Kidney epithelial cell (primary cell): ENCODE measurements at regions not wholly inside any gene's neighbourhood (a gene's known extent, or its start where the extent isn't known, plus 50 kb on each side); places are given as distances from the start of the nearest gene placed in this dataset.
"Not testable (repeated sequence)": the region's sequence is repeated elsewhere in the genome, so short reads cannot be mapped to it uniquely, and the experiment has no call there.

Source experiments
- DNase-seq: peaks from one replicate; pipeline ENCODE4 v3.0.0-alpha.2; 2010; ENCODE audit warnings: low read depth
- H3K27me3 ChIP-seq: 2 replicates; pipeline ENCODE4 v1.6.0; 2011; ENCODE audit warnings: low read length; ENCODE audit not compliant: control insufficient read depth, insufficient read depth
- H3K36me3 ChIP-seq: 2 replicates; pipeline ENCODE4 v1.5.1; 2011; ENCODE audit warnings: low read length; ENCODE audit not compliant: control insufficient read depth, insufficient read depth
- H3K4me3 ChIP-seq: 2 replicates; pipeline ENCODE4 v1.5.1; 2011; ENCODE audit warnings: low read depth, mild to moderate bottlenecking, control low read depth, low read length
- TF ChIP-seq, protein P1 (sequence below): IDR thresholded peaks from 2 replicates; pipeline ENCODE4 v1.5.1; 2011; ENCODE audit warnings: mild to moderate bottlenecking, moderate library complexity, low read length, control low read depth, inconsistent platforms; ENCODE audit not compliant: insufficient read depth, poor library complexity, severe bottlenecking

- TF ChIP-seq, protein P1, sequence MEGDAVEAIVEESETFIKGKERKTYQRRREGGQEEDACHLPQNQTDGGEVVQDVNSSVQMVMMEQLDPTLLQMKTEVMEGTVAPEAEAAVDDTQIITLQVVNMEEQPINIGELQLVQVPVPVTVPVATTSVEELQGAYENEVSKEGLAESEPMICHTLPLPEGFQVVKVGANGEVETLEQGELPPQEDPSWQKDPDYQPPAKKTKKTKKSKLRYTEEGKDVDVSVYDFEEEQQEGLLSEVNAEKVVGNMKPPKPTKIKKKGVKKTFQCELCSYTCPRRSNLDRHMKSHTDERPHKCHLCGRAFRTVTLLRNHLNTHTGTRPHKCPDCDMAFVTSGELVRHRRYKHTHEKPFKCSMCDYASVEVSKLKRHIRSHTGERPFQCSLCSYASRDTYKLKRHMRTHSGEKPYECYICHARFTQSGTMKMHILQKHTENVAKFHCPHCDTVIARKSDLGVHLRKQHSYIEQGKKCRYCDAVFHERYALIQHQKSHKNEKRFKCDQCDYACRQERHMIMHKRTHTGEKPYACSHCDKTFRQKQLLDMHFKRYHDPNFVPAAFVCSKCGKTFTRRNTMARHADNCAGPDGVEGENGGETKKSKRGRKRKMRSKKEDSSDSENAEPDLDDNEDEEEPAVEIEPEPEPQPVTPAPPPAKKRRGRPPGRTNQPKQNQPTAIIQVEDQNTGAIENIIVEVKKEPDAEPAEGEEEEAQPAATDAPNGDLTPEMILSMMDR: no peak
- no peak overlapping the region for H3K4me3 ChIP-seq
- no peaks in the 10 kb centered on the region for H3K27me3 ChIP-seq
- H3K36me3 ChIP-seq: no peaks in the 10 kb centered on the region
- DNase-seq: no peak
Observed at GRCh38 chr6:144510859-144511258, 225.7 kb downstream of the UTRN start.

DNA sequence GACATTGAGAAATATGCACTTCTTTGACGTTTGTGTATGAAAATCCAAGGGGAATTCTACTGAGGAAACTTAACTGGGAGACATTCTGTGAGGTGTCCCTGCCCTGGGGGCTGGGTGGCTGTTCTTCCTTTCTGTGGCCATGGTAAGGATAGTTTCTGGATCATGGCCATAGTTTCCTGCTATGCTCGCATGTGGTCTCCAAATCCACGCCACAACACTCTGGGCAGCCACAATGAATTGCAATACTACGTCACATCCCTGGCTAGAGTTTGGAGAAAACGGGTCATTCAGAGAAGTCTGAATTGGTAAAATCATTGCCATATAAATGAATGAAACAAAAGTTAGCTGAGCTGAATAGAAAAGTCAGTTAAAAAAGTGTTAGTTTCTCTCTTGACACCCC, 230.6 kb downstream of the UTRN start:
- Histone ChIP-seq H3K36me3 (no peaks in the 10 kb centered on the region), H3K27me3 (no peaks in the 10 kb centered on the region), H3K4me3 (no peak overlapping the region)
- no peak for DNase-seq
- TF ChIP-seq, protein P1: no peak

GRCh38 chr6:144519426-144519825, 234.3 kb downstream of the UTRN start:
- TF ChIP-seq, protein P1: no peak
- Histone ChIP-seq H3K36me3 (no peaks in the 10 kb centered on the region), H3K4me3 (no peak overlapping the region), H3K27me3 (no peaks in the 10 kb centered on the region)
- no peak for DNase-seq

- no peak overlapping the region for H3K4me3 ChIP-seq
- no peaks in the 10 kb centered on the region for H3K27me3 ChIP-seq
- H3K36me3 ChIP-seq: no peaks in the 10 kb centered on the region
- DNase-seq: peak; percentile 70
- TF ChIP-seq, protein P1: no peak
Observed at GRCh38 chr6:144528743-144529425, 243.7 kb downstream of the UTRN start.

GRCh38 chr6:144530118-144530517, 245.0 kb downstream of the UTRN start:
- no peak overlapping the region for H3K4me3 ChIP-seq
- no peaks in the 10 kb centered on the region for H3K27me3 ChIP-seq
- no peak for DNase-seq
- TF ChIP-seq, protein P1: no peak
- no peaks in the 10 kb centered on the region for H3K36me3 ChIP-seq

- H3K36me3 ChIP-seq, H3K4me3 ChIP-seq, DNase-seq, H3K27me3 ChIP-seq: not testable (repeated sequence)
Observed at GRCh38 chr6:144532238-144532637, 247.1 kb downstream of the UTRN start.
